Limb (tissue), 2 donors: ENCODE measurements at regions not wholly inside any gene's neighbourhood (a gene's known extent, or its start where the extent isn't known, plus 50 kb on each side); places are given as distances from the start of the nearest gene placed in this dataset.

ENCODE experiments used
- DNase-seq, 2 donors: peaks; one replicate each; pipeline ENCODE4 v3.0.0-alpha.2; 2016; ENCODE audit errors: extremely low spot score in 2 of 2

DNA sequence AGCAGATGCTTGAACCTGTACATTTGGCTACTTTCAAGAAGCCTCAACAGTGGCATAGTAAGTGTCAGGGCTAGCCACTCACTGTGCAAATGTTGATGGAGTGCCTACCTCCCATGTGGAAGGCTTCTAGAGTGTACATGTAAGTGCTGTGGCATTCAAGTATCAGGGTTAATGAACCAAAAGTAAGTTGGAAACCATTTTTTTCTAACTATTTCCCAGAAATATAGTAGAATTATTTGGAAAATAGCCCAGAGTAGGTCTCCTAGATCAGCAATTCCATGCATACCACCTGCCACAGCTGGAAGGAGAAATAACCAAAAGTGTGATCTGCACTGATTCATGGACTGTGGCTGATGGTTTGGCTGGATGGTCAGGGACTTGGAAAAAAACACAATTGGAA is 53.3 kb downstream of the FOXD1 start:
- DNase-seq: no peak

DNA sequence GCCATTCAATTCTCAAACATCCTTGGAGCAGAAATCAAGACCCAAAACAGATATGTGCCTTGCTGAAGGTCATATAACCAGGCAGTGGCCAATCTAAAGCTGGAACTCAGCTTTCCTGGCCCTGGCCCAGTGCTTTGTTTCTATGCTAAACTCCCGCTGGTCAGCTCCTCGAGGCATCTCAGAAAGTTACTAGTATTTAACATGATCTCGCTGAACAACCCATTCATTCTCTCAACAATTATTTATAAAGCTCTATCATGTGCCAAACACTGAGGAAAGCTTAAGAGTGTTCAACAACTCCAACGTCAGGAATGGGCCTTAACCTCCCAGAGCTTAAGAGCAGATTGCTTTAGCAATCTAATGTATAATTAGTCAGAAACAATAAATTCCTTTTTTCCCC is 54.0 kb downstream of the FOXD1 start:
- DNase-seq: no peak

DNA sequence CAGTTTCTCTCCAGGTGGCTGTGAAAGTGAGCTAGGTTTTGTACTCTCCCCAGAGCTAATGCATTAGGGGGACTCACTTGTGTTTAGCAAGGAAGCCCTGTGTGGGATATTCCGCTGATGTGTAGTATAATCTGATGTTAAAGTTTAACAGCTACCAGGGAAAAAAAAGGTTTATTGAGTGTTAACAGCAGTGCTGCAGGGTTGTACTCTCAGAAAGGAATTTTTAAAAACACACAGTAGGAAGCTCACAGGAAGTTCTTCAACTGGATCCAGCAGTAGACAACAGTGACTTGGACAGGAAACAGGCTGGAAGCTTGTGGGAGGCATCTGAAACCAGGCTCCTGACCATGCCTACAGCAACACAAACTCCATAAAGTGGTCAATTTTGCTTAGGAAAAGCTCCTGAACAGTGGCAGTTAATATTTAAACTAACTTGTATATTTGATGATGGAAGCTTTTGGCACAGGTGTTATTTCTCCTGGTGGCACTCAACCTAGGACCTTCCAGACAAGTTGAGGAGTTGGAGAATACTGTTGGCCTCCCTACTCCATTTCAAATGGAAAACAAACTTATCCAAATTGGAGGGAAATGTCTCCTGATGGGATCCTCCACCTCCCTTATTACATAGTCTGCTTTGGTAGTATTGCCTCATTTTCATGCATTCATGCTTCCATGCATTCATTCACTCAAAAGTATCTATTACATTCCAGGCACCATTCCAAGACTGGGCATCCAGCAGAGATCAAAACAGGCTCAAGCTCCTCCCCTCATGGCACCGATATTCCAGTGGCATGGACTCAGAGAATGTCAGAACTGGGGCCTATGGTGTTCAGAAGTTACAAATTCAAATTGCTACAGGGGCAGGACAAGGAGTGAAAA is 54.7 kb downstream of the FOXD1 start:
- DNase-seq: no peak

DNA sequence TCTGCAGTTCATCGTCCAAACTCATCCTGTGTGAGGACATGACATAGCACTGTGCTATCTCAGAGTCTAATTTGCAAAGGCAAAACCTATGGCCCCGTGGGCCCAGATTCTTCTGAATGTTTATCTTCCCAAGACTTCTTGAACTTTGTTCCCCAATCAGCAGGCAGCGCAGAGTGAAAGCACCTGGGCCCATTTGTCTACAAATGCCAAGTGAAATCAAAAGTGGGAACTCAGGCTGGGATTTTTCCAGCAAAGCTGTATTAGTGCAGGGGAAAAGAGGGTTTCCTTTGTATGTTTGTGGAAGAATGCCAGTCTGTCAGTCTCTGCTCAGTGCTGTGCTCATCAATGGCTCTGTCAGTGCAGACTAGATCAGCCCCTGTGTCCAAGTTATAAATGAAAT is 55.8 kb downstream of the FOXD1 start:
- no peak for DNase-seq

DNA sequence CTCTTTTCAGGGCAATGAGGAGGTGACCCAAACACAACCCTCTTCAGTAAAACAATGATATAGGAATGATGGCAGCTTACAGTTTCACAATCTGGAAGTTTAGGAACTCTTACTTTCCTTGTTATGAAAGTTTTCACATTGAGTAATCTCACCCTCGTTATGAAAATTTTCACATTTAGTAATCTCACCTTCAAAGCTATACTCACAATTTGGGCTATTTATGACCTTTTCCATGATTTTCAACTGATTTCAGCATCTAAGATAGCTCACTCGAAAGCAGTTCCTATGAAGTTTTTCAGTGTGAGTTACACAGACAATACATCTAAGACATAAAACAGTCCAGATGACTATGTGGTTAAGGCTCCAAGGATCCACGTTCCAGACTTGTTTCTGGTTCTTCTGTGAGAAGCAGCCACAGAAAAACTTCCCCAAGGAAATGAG is 57.1 kb downstream of the FOXD1 start:
- DNase-seq: no peak

DNA sequence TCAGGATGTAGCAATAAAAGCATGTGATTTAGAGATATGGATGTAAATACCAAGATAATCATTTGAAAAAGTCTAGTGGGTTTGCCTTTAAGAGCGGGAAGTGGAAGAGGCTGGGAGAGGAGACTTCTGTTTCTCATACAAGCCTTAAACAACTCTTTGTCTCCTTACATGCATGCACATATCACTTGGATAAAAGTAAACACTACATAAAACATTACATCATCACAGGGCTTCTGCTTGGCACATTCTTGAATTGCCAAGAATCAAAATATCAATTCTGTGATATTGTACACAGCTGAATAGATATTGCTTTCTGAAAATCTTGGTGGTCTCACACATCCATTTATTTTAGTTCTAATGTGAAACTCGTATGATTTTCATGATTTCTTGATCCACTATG is 57.6 kb downstream of the FOXD1 start:
- no peak for DNase-seq

DNA sequence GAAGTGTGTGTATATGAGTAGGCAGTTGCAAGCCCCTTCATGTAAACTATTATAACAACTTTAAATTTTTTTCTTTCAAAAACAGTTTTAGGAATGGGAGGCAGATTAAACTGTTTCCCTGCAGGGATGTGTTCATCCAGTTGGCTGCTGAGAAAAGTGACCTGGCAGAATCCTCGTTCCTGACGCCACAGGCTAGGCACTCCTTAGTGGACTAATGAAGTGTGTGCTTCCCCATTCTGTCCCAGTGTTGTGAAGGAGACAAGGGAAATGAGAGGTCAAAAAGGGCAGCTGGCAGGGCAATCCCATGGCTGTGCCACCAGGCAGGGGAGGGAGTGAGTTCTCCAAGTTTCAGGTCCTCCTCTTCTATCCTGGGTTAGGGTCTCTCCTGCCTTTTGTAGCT is 59.8 kb downstream of the FOXD1 start:
- DNase-seq: no peak

DNA sequence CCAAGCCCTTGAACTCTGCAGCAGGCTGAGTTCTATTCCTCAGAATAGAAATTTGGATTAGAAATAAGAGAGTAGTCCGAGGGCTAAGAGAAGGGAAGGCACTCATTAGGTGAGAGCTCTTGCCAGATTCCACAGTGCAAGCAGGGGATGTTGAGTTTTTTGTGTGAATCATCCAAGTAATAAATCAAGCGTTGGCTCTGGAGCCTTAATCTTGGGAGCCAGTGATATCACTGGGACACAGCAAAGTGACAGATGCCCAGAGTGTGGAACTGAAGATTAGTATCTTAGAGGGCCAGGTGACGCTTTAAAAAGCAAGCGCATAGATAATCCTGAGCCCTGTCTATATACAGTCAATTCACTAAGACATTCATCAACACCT is 60.3 kb downstream of the FOXD1 start:
- no peak for DNase-seq

DNA sequence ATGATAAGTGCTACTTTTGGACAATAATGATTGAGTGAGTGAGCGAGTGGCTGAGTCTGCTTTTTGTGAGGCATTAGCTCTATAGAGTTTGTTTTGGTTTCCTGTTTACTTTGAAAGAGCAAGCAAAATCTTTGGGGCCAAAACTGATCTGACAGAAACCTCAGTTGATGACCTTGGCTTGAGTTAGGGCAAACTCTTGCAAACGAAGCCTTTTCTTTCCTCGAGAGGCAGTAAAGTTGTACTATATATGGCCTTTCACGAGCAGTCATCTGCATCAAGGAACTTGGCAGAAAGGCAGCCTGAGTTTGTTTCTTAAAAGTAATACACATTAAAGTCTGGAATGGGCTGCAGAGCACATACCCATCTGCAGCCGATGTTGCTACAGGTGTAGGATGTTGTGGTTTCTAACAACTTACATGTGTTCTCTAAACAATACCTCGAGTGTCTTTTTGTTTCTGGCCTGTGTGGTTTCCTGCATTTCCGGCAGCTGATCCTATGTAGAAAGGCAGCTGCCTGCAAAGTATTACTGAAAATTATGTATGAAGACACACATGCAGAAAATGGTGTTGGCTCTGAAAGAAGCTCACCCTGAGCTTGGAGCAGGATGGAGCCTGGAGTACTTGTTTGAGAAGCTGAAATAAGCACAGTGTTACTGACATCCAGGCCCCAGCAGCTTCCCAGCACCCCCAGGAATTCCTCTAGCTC is 60.8 kb downstream of the FOXD1 start:
- DNase-seq: peak in 1 of 2 donors; percentile 34

DNA sequence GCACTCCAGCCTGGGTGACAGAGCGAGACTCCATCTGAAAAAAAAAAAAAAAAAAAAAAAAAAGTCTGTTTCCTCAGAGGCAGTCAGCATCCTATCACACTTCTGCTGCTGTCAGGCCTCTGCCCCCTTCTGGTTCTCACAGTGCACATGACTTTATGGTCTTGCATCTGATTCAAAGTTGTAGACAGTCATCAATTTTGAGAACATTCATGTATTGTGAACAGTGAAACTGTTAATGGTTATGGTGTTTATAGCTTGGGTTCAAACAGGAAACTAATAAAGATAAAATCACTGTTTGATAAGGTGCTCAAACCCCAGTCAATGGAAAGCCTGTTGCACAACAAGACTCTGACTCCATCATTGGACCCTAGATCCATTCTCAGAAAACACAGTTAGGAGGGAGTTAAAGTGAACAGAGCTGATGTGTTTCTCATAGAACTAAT is 61.4 kb downstream of the FOXD1 start:
- DNase-seq: no peak

DNA sequence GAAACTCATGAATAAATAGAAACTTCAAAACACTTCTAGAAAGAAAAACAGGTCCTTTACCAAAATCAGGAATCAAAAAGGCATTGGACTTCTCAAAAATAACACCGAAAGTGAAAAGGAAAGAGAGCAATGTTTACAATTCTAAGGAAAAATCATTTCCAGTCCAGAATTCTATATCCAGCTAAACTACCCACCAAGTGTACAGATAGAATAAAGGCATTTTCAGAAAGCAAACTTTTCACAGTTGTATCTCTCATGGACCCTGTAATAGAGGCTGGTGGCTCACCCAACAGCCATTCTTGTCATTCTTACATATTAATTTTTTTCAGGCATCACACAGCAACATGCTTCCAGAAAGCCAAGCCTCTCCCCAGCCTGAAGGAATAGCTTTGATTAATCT is 63.7 kb downstream of the FOXD1 start:
- DNase-seq: no peak

DNA sequence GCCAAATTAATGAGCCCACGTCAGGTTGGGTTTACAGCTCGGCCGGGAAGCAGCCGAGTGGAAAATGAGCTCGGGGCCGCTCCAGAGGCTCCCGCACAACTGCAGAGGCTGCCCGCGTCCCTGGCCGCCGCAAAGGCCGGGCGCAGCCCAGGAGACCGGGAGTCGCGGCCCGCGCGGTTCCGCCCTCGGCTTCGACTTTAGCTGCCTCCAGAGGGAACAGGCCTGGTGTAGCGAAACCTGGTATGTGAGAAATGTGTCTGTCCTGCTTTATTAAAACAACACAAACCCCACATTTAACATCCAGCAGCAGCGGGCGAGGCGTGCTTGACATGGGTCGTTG is 66.2 kb downstream of the FOXD1 start:
- DNase-seq: peak in 1 of 2 donors; percentile 38

DNA sequence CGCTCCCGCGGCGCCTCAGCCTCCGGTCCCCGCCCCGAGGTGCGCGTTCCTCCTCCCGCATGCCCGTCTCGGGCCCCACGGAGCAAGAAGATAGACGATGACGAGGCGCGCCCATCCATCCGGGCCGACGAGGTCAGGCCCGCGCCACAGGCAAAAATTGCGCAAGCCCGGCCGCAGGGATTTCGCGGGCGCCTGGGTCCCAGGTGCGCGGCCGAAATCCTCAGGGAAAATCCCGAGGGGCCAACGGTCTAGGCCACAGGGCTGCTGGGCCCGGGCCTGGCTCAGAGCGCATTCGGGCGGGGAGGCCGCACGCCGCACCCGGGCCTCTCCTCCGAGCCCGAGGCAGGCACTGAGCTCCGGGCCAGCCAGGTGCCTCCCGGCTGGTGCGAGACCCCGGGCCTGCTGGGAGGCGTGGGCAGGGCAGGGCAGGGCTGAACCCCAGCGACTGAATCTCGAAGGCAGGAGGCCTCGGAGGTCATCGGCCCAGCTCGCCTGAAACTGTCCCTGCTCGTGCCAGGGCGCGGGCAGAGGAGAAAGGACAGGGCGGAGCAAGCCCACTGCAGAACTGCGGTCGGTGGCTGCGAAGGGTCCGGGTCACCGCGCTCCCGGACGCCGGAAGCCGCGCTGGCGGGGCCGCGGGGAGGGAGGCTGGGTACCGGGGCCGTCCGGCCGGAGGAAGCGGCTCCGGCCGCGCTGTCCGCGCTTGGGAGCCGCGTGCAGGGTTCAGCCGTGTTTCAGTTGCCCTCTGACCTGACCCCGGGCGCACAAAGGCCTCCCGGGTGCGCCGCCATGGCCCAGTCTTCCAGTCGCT is 66.8 kb downstream of the FOXD1 start:
- DNase-seq: no peak

DNA sequence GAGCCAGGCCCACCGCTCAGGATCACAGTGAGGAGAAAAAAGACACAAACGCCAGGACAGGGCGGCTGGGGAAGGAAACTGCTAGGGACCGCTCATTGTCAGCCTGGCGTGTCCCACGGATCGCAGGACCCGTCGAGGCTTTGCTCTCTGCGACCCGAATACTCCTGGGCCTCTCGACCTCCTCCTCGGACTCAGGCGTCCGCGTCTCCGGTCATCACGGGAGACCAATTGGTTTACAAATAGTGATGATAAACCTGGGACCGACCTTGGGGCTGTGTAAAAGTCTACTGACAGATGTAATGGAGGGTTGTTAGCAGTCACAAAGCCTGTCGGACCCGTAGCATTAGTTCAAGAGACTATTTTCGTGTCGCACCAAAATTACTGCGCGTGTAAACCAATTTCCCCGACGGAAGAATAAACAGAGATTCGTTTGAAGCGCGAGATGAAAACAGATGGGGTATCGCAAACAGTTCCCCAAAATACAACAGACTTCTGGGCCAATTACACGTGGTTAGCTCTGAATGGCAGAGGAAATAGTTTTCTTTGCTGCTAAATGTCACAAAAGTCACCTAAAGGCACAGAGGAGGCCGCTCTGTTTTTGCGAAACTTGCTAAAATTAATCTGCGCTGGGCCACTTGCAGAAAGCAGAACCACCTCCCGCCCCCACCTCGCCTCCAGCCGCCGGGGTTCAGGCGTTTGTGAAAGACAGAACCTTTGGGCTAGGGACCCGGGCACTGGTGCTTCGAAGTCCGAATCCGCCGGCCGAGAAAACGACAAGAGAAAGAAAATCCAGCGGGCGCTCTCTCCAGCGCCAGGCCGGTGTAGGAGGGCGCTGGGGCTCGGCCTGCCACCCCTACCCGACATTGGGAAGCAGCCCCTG is 67.6 kb downstream of the FOXD1 start:
- DNase-seq: peak in 1 of 2 donors; percentile 45

DNA sequence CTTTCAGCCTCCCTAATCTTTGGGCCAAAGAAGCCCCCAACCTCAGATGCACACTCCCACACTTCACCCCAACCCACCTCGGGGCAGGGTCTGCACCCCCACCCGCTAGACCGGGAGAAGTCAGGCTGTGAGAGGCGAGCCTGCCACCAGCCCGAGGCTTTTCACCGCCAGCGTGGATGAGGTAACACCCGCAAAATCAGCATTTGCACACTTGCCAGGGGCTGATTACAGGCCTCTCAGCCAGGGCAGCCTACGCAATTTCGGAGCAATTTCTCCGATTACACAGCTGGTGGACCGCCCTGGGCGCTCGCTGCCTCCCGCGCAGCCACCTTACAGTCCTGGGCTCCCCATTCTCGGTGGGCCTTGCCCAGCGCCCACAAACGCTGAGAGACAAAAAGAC is 68.5 kb downstream of the FOXD1 start:
- DNase-seq: peak in 1 of 2 donors; percentile 50

DNA sequence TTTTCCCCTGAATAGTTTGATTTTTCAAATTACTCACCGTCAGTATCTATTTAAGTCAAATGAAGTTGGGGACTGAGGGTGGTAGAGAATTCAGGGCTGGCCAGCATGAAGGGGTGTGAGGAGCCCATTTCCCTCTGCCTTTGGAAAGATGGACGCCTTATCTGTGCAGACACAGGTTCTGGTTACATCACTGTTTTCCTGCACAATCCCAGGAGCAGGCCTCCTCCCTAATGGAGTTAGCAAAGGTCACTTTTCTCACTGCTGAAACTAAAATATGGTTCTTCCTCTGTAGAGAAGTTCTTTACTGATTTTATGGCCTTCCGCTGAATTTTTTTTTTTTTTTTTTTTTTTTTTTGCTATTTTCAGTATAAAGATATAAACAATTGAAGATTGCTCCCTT is 69.1 kb downstream of the FOXD1 start:
- DNase-seq: no peak

DNA sequence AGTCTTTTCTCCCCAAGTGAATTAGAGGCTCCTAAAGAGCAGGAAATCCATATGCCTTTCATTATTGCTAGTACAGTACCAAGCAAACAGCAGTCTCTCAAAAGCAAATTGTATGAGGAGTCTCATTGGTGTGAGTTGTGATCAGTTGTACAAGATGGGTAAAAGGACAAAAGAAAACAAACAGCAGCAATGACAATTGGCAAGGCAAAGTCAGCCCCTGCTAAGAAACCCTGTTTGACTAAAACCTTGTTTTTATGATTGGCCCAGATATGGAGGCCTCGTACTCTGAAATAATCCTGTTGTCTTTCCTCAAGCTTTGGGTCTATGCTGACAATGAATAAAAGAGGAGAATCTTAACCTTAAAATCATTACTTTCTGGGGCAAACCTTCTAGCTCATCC is 69.8 kb downstream of the FOXD1 start:
- DNase-seq: no peak

DNA sequence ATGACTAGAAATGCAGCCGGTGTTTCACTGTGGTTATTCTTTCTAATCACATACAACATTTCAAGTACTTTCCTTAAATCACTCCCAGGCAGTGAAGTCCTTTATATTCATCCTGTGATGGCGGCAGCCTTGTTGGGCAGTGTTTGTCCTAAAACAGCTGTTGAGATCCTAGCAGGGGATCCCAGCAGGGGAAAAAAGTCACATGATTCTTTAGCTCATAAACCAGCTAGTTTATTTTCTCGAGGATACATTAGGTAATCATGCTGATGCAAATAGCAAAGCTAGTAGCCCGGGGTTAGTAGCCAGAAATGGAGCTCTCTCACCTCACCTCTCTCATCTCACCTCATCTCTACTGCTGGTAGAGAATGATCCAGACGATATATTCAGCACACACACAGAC is 70.5 kb downstream of the FOXD1 start:
- DNase-seq: no peak

DNA sequence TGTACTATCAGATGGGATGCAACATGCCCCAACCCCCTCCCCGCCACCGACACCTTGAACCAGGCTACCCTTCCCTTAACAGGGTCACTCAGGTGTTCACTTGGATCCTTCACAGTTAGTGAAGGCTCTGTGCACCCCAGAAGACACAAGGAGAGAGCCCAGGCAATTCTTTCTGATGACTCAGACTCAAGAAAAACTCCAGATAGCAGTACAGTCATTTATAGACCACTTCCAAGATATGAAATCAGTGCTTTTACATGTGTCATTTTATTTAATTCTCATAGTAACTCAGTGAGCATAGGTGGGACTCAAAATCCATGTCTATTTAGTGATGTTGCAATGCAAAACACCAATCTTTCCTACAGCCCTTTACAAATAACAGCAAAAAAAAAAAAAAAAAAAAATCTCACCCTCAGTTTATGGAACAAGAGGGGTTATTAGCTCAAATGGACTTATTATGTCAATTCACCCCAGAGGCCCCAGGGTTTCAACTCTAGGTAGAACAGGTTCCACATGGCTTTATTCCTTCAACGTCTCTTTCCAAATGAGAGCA is 71.9 kb downstream of the FOXD1 start:
- no peak for DNase-seq

DNA sequence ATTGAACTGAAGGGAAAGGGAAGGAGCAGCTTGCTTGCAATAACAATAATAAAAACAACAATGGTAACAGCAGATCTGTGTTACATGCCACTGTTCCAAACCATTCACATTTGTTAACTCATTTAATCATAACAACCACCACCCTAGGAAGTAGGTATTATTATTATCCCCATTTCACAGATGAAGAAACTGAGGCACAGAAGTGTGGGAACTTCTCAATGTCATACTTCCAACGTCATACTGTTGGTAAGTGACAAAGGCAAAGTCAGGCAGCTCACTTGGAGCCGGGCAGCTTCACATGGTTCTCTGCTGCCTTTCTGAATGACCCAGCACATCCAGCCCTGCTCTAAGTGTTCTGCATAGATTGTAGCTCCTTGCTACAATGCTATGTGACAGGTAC is 72.6 kb downstream of the FOXD1 start:
- no peak for DNase-seq

DNA sequence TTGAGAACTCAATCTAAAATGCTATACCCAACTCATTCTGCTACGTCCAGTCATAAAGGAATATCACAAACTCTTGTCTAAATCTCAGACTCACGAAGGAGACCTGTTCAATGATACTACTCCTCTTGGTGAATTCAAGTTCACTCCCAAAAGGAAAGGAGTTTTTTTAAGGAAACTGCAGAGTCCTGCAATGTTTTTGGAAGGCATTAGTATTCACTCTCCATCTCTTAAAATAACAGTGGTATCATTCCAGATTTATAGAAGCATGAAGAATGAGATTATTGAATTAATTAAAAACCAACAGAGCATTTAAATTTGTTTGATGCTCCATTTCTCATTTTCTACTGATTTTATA is 73.4 kb downstream of the FOXD1 start:
- DNase-seq: no peak
